K562 (cell line): ENCODE measurements at regions not wholly inside any gene's neighbourhood (a gene's known extent, or its start where the extent isn't known, plus 50 kb on each side); places are given as distances from the start of the nearest gene placed in this dataset.
A peak's percentile ranks its signal among the peaks of the same experiment; 100 is the strongest.

Source experiments
- ARID1B ChIP-seq: fragments of 450-650 bp; IDR thresholded peaks from 2 replicates; pipeline ENCODE4 v1.6.1; 2016; ENCODE audit warnings: antibody characterized with exemption, mild to moderate bottlenecking, inconsistent platforms
- CBFA2T2 ChIP-seq: fragments of 450-650 bp; conservative IDR thresholded peaks from 2 replicates; pipeline ENCODE4 v1.6.1; 2017; ENCODE audit warnings: mild to moderate bottlenecking
- DPF2 ChIP-seq: fragments of 450-650 bp; IDR thresholded peaks from 2 replicates; pipeline ENCODE4 v1.6.1; 2016
- ETV5 ChIP-seq: sonication (generic); formaldehyde crosslinking; IDR thresholded peaks from 2 replicates; pipeline ENCODE4 v1.4.0; 2020; ENCODE audit warnings: low read depth, mild to moderate bottlenecking, missing genetic modification reagents
- HDAC6 ChIP-seq: IDR thresholded peaks from 2 replicates; pipeline ENCODE4 v1.6.1; 2012; ENCODE audit warnings: low read depth, mild to moderate bottlenecking, control low read depth, inconsistent platforms, low read length, moderate library complexity
- MAFG ChIP-seq: fragments of 450-650 bp; conservative IDR thresholded peaks from 2 replicates; pipeline ENCODE4 v1.6.1; 2016; ENCODE audit warnings: missing genetic modification characterization, missing compliant biosample characterization
- MTA2 ChIP-seq: fragments of 450-650 bp; IDR thresholded peaks from 2 replicates; pipeline ENCODE4 v1.6.1; 2016; ENCODE audit warnings: low read depth
- POLR3A ChIP-seq: IDR thresholded peaks from 2 replicates; pipeline ENCODE4 v1.6.1; 2011; ENCODE audit warnings: borderline replicate concordance, mild to moderate bottlenecking, moderate library complexity; ENCODE audit not compliant: insufficient read length, insufficient read depth; ENCODE audit errors: extremely low read depth
- RBM25 ChIP-seq: fragments of 200-400 bp; formaldehyde crosslinking; IDR thresholded peaks from 2 replicates; pipeline ENCODE4 v1.6.1; 2018; ENCODE audit warnings: low read length, low read depth, moderate library complexity; ENCODE audit not compliant: severe bottlenecking
- RCOR1 ChIP-seq, 2 experiments: IDR thresholded peaks; 2 replicates each; pipeline ENCODE4 v1.6.1; 2012; ENCODE audit warnings: low read depth in 2 of 2, low read length in 2 of 2, borderline replicate concordance in 1 of 2, improper control_type of control experiment in 1 of 2
- SRSF9 ChIP-seq: fragments of 200-400 bp; formaldehyde crosslinking; IDR thresholded peaks from 2 replicates; pipeline ENCODE4 v1.6.1; 2017; ENCODE audit warnings: low read depth, low read length, borderline replicate concordance
- TAL1 ChIP-seq: fragments of 450-650 bp; IDR thresholded peaks from 2 replicates; pipeline ENCODE4 v1.6.1; 2016; ENCODE audit warnings: mild to moderate bottlenecking
- ZFP30 ChIP-seq: fragments of 250-450 bp; sonication (Bioruptor Pico); IDR thresholded peaks from 2 replicates; pipeline ENCODE4 v1.8.0; 2022; ENCODE audit warnings: moderate library complexity, mild to moderate bottlenecking, inconsistent platforms, borderline replicate concordance
- ZNF212 ChIP-seq: fragments of 450-650 bp; formaldehyde crosslinking; IDR thresholded peaks from 2 replicates; pipeline ENCODE4 v1.4.0; 2020; ENCODE audit warnings: mild to moderate bottlenecking
- ZNF24 ChIP-seq: fragments of 450-650 bp; IDR thresholded peaks from 2 replicates; pipeline ENCODE4 v1.6.1; 2016
- ZNF408 ChIP-seq: fragments of 250-450 bp; sonication (Bioruptor Pico); IDR thresholded peaks from 2 replicates; pipeline ENCODE4 v1.4.0; 2020; ENCODE audit warnings: low read depth, mild to moderate bottlenecking, moderate library complexity
- TF ChIP-seq, protein P1 (sequence below), 2 experiments: fragments of 450-650 bp; formaldehyde crosslinking in 1 of 2; IDR thresholded peaks; 2 replicates each; pipeline versions ENCODE4 v1.4.0 to v1.6.1; 2014 to 2020; ENCODE audit warnings: mild to moderate bottlenecking in 2 of 2, borderline replicate concordance in 1 of 2, low read depth in 1 of 2
- TF ChIP-seq, protein P2 (sequence below): fragments of 250-450 bp; sonication (Bioruptor Pico); IDR thresholded peaks from 2 replicates; pipeline ENCODE4 v1.5.1; 2021; ENCODE audit warnings: mild to moderate bottlenecking
- TF ChIP-seq, protein P3 (sequence below): IDR thresholded peaks from 2 replicates; pipeline ENCODE4 v1.6.1; 2014; ENCODE audit warnings: antibody characterized with exemption

GRCh38 chr11:114984611-114985163, 306.4 kb downstream of the NXPE2 start (continued):
- TF ChIP-seq, protein P1, sequence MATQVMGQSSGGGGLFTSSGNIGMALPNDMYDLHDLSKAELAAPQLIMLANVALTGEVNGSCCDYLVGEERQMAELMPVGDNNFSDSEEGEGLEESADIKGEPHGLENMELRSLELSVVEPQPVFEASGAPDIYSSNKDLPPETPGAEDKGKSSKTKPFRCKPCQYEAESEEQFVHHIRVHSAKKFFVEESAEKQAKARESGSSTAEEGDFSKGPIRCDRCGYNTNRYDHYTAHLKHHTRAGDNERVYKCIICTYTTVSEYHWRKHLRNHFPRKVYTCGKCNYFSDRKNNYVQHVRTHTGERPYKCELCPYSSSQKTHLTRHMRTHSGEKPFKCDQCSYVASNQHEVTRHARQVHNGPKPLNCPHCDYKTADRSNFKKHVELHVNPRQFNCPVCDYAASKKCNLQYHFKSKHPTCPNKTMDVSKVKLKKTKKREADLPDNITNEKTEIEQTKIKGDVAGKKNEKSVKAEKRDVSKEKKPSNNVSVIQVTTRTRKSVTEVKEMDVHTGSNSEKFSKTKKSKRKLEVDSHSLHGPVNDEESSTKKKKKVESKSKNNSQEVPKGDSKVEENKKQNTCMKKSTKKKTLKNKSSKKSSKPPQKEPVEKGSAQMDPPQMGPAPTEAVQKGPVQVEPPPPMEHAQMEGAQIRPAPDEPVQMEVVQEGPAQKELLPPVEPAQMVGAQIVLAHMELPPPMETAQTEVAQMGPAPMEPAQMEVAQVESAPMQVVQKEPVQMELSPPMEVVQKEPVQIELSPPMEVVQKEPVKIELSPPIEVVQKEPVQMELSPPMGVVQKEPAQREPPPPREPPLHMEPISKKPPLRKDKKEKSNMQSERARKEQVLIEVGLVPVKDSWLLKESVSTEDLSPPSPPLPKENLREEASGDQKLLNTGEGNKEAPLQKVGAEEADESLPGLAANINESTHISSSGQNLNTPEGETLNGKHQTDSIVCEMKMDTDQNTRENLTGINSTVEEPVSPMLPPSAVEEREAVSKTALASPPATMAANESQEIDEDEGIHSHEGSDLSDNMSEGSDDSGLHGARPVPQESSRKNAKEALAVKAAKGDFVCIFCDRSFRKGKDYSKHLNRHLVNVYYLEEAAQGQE (IDR thresholded peaks at IDR 0.05; ENCODE audit: borderline replicate concordance): no peak
- TF ChIP-seq, protein P1 (CRISPR knock-in tag; IDR thresholded peaks at IDR 0.05; ENCODE audit: low read depth): no peak
- TF ChIP-seq CBFA2T2 (peak; percentile 77), ETV5 (CRISPR knock-in tag) (no peak), ZNF408 (no peak), ZNF24 (no peak), ZNF212 (CRISPR knock-in tag) (no peak), TAL1 (peak; percentile 84), ZFP30 (no peak), DPF2 (0 out of 2 replicates have a peak, but pooled peaks have one; percentile 28), SRSF9 (no peak), MAFG (tag) (peak; percentile 72), ARID1B (peak; percentile 78), HDAC6 (no peak), MTA2 (peak; percentile 66), RBM25 (no peak), POLR3A (no peak), RCOR1 (IDR thresholded peaks at IDR 0.05; ENCODE audit: borderline replicate concordance in 1 of 2, low read depth in 2 of 2, low read length in 2 of 2) (0 out of 4 replicates have a peak, but pooled peaks of 1 of the 2 experiments have one; percentile 21)
- TF ChIP-seq, protein P2, sequence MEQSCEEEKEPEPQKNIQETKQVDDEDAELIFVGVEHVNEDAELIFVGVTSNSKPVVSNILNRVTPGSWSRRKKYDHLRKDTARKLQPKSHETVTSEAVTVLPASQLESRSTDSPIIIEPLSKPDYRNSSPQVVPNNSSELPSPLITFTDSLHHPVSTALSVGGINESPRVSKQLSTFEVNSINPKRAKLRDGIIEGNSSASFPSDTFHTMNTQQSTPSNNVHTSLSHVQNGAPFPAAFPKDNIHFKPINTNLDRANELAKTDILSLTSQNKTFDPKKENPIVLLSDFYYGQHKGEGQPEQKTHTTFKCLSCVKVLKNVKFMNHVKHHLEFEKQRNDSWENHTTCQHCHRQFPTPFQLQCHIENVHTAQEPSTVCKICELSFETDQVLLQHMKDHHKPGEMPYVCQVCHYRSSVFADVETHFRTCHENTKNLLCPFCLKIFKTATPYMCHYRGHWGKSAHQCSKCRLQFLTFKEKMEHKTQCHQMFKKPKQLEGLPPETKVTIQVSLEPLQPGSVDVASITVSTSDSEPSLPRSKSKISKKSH (CRISPR knock-in tag): no peak
- TF ChIP-seq, protein P3, sequence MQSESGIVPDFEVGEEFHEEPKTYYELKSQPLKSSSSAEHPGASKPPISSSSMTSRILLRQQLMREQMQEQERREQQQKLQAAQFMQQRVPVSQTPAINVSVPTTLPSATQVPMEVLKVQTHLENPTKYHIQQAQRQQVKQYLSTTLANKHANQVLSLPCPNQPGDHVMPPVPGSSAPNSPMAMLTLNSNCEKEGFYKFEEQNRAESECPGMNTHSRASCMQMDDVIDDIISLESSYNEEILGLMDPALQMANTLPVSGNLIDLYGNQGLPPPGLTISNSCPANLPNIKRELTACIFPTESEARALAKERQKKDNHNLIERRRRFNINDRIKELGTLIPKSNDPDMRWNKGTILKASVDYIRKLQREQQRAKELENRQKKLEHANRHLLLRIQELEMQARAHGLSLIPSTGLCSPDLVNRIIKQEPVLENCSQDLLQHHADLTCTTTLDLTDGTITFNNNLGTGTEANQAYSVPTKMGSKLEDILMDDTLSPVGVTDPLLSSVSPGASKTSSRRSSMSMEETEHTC: no peak
